ENCODE measurements at regions not wholly inside any gene's neighbourhood (a gene's known extent, or its start where the extent isn't known, plus 50 kb on each side); places are given as distances from the start of the nearest gene placed in this dataset.

DNA sequence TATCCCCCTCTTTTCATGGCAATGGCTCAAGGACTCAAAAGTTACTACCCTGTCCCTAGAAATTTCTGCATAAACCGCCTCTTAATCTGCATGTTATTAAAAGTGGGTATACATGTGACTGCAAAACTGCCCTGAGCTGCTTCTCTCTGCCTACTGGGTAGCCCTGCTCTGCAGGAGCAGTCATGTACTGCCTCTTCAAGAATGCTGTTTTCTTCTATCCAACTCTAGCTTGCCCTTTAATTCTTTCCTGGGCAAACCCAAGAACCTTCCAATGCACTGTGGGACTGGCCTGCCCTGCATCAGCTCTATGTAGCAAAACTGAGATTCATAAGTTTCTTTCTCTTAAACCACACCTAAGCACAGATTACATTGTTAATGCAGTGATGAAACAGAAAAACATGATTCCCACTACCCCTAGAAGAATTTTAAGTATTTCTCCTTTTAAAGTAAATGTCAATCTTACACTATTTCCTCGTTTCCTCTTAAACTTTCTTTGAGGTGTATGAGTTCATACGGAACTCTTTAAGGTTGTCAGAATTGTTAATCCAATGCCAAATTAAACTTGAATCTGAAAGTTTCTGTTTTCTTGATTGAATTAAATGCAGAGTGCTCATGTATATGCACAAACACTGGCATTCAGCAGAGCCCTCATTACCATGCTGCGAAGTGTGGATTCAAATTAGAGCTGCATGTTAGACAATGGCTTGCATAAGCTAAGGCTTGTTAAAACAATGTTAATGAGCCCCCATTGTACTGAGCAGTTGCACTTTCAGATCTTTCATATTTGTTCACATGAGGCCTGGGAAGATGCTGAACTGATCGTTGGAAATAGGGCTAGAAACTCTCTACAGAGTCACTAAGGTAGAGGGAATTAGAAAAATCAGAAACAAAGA lies 669.9 kb upstream of the PCDH20 start:
- 45 to 47% methylated on average over 5 of the region's 5 CpGs for WGBS, 2 donors
- no peaks in the 10 kb centered on the region for H3K9me3 ChIP-seq

DNA sequence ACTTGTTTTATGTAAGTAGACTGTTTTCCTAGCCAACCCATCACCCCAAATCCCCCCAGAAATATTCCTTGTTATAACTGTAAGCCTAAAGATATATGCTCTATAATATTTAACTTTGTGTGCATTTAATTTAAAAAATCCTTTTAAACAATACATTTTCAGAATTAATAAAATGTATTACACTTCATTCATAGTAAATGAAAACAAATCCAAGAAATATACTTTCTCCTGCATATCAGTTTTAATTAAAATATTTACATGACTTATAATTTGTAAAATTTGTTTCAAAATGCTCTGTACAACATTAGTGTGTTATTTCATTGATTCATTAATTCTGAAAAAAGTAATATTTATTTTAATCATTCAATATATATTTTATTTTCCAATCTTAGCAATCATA lies 669.1 kb upstream of the PCDH20 start:
- H3K27ac ChIP-seq, result no peak overlapping the region
- intact Hi-C loops (cut with DNase I), result no loop called here
- TF ChIP-seq POLR2A (IDR thresholded peaks at IDR 0.05), result no peak
- TF ChIP-seq, protein P1, sequence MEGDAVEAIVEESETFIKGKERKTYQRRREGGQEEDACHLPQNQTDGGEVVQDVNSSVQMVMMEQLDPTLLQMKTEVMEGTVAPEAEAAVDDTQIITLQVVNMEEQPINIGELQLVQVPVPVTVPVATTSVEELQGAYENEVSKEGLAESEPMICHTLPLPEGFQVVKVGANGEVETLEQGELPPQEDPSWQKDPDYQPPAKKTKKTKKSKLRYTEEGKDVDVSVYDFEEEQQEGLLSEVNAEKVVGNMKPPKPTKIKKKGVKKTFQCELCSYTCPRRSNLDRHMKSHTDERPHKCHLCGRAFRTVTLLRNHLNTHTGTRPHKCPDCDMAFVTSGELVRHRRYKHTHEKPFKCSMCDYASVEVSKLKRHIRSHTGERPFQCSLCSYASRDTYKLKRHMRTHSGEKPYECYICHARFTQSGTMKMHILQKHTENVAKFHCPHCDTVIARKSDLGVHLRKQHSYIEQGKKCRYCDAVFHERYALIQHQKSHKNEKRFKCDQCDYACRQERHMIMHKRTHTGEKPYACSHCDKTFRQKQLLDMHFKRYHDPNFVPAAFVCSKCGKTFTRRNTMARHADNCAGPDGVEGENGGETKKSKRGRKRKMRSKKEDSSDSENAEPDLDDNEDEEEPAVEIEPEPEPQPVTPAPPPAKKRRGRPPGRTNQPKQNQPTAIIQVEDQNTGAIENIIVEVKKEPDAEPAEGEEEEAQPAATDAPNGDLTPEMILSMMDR (IDR thresholded peaks at IDR 0.05), result no peak
- no peaks in the 10 kb centered on the region for H3K36me3 ChIP-seq
- H3K4me3 ChIP-seq, result no peak overlapping the region
- no peaks in the 10 kb centered on the region for H3K27me3 ChIP-seq
- H3K4me1 ChIP-seq, result no peaks in the 10 kb centered on the region
- no peak for DNase-seq
- no peaks in the 10 kb centered on the region for H3K9me3 ChIP-seq

More for the DNA sequence above, 669.9 kb upstream of the PCDH20 start:
- H3K27ac ChIP-seq, result no peak overlapping the region
- TF ChIP-seq POLR2A (IDR thresholded peaks at IDR 0.05), result no peak
- TF ChIP-seq, protein P1 (IDR thresholded peaks at IDR 0.05), result no peak
- H3K4me1 ChIP-seq, result no peaks in the 10 kb centered on the region
- intact Hi-C loops (cut with DNase I), result no loop called here
- H3K36me3 ChIP-seq, result no peaks in the 10 kb centered on the region
- no peak overlapping the region for H3K4me3 ChIP-seq
- no peaks in the 10 kb centered on the region for H3K27me3 ChIP-seq
- no peak for DNase-seq

DNA sequence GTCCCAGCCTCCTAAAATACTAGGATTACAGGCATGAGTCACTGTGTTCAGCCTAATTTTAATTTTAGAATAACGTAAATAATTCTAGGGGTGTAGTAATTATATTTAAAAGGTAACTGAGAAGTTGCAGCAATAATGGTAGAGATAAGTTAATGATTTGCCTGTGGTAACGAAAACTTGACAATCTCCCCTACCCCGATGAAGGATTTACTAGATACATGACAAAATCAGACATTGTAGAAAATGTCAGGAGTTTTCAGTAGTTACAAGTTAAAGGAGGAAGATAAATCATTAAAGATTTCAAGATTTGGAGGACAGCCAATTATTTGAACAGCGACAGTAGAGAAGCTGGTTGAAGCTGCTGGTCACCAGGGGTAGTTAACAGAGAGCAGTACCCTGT lies 652.2 kb upstream of the PCDH20 start:
- Histone ChIP-seq H3K4me1 (no peaks in the 10 kb centered on the region), H3K9me3 (no peaks in the 10 kb centered on the region), H3K27ac (no peak overlapping the region), H3K4me3 (no peak overlapping the region), H3K27me3 (no peaks in the 10 kb centered on the region), H3K36me3 (no peaks in the 10 kb centered on the region)
- intact Hi-C loops (cut with DNase I), result no loop called here
- no peak for DNase-seq
- WGBS, 2 donors, result 75 to 77% methylated on average over 4 of the region's 4 CpGs
- TF ChIP-seq, protein P1 (IDR thresholded peaks at IDR 0.05), result no peak
- TF ChIP-seq POLR2A (IDR thresholded peaks at IDR 0.05), result no peak

DNA sequence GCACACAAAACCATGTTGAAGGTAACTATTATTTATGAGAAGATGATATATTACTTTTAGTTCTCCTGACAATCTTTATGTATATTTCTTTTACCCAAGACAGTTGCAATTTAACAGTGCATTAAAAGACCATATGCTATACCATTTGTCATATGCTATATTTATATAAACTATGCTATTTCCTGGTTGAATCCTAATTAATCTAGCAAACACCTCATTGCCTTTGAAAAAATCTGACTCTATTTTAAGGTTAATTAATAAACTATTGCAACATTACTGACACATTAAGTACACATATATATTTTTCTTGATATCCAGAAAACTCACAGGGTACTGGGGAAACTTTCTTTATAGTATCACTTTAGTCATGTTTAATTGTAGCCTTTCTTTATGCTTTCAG lies 649.4 kb upstream of the PCDH20 start:
- H3K27me3 ChIP-seq, result no peaks in the 10 kb centered on the region
- H3K9me3 ChIP-seq, result no peaks in the 10 kb centered on the region
- H3K4me1 ChIP-seq, result no peaks in the 10 kb centered on the region
- TF ChIP-seq POLR2A (IDR thresholded peaks at IDR 0.05), result no peak
- TF ChIP-seq, protein P1 (IDR thresholded peaks at IDR 0.05), result no peak
- no peak overlapping the region for H3K4me3 ChIP-seq
- intact Hi-C loops (cut with DNase I), result no loop called here
- DNase-seq, result no peak
- no peaks in the 10 kb centered on the region for H3K36me3 ChIP-seq
- H3K27ac ChIP-seq, result no peak overlapping the region

DNA sequence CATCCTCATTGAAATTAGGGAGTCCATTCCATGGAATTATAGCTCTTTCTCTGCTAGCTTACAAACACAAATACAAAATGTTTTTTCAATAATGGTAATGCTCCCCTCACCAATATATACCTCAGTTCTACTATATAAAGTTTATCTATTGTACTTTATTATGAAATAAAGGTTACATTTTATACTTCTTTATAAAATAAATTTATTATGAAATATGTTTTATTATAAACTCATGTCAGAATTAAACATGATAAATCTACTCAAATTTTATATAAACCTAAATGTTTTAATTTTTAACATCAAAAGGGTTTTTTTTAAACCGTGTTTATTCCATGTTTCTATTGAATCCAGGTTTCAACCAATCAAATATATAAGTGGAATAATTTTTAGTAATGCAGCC lies 646.1 kb upstream of the PCDH20 start:
- DNase-seq, result no peak
- H3K4me3 ChIP-seq, result no peak overlapping the region
- no peaks in the 10 kb centered on the region for H3K27me3 ChIP-seq
- no peak overlapping the region for H3K27ac ChIP-seq
- no peaks in the 10 kb centered on the region for H3K36me3 ChIP-seq
- TF ChIP-seq, protein P1 (IDR thresholded peaks at IDR 0.05), result no peak
- no peak for TF ChIP-seq POLR2A (IDR thresholded peaks at IDR 0.05)
- intact Hi-C loops (cut with DNase I), result no loop called here
- no peaks in the 10 kb centered on the region for H3K4me1 ChIP-seq
- no peaks in the 10 kb centered on the region for H3K9me3 ChIP-seq
- WGBS, 2 donors, result 63 to 73% methylated on average over 1 of the region's 1 CpG
